HFF-Myc (cell line): ENCODE measurements at regions not wholly inside any gene's neighbourhood (a gene's known extent, or its start where the extent isn't known, plus 50 kb on each side); places are given as distances from the start of the nearest gene placed in this dataset.

Experiments
- DNase-seq: peaks from one replicate; pipeline ENCODE4 v3.0.0-alpha.2; 2011; ENCODE audit warnings: low read depth; ENCODE audit errors: extremely low read depth
- H3K4me3 ChIP-seq: replicated peaks from 2 replicates; pipeline ENCODE4 v1.5.1; 2011; ENCODE audit warnings: low read depth, mild to moderate bottlenecking, control low read depth, low read length
- TF ChIP-seq, protein P1 (sequence below): IDR thresholded peaks from 2 replicates; pipeline ENCODE4 v1.5.1; 2012; ENCODE audit warnings: mild to moderate bottlenecking, low read depth, low read length, control low read depth; ENCODE audit errors: missing control alignments

DNA sequence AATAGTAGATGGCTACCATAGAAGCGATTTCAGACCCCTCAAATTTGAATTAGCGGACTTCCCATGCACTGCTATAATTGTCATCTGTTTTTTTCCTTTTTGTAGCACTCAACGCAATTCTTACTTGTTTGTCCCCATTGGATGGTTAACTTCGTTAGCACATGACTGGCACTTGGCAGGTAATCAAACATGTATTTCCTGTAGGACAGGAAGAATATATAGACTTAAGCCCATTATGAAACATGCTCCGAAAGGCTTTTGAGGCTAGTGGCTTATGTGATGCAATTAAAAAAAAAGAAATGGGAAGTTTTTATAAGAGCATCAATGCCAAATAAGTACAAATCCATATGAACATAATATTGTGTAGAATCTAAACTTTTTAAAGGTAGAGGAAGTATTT lies 301.2 kb downstream of the PSAT1 start:
- TF ChIP-seq, protein P1, sequence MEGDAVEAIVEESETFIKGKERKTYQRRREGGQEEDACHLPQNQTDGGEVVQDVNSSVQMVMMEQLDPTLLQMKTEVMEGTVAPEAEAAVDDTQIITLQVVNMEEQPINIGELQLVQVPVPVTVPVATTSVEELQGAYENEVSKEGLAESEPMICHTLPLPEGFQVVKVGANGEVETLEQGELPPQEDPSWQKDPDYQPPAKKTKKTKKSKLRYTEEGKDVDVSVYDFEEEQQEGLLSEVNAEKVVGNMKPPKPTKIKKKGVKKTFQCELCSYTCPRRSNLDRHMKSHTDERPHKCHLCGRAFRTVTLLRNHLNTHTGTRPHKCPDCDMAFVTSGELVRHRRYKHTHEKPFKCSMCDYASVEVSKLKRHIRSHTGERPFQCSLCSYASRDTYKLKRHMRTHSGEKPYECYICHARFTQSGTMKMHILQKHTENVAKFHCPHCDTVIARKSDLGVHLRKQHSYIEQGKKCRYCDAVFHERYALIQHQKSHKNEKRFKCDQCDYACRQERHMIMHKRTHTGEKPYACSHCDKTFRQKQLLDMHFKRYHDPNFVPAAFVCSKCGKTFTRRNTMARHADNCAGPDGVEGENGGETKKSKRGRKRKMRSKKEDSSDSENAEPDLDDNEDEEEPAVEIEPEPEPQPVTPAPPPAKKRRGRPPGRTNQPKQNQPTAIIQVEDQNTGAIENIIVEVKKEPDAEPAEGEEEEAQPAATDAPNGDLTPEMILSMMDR: no peak
- H3K4me3 ChIP-seq: no peak overlapping the region
- DNase-seq: no peak

DNA sequence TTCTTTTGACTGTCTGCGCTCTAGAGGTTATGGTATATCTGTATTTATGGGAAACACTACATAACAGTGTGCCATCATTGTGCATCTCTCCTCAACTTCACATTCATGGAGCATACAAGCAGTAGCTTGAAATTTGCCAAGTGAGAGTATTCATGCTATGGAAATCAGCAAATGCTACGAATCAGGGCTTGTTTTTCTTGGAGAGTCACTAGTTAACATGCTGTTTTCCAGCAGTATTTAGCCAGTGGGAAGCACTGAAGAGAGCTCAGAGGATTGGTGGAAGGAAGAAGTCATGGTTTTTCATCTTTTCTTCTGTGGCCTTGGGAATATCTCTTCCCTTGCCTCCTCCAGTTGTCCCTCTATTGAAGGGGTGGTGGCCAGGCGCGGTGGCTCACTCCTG lies 303.0 kb downstream of the PSAT1 start:
- TF ChIP-seq, protein P1: no peak
- no peak for DNase-seq
- no peak overlapping the region for H3K4me3 ChIP-seq

DNA sequence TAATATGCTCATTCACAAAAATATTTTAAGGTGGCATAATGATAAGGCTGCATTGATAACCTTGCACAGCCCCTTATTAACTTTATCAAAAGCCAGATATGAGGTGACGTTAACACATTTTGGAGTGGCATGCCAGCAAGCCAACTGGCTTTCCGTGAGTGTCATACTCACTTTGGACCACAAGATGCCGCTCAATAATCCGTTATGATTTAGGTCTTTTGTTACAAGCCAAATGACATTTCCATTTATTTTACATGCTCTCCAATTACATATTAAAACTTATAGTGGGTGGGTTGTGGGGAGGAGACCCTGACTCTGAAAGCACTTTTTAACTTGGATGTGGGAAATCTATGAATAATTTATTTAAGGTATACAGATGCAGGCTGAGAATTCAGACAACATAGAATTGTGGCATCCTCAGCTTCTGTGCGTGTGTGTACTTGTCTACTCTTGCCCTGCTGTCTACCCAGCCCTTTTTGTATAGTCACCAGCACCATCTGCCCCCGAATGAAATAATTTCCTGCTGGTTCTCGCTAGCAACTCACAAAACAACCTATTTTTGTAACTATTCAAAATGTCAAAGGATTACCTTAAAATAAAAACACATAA lies 305.1 kb downstream of the PSAT1 start:
- H3K4me3 ChIP-seq: no peak overlapping the region
- TF ChIP-seq, protein P1: peak; percentile 76
- DNase-seq: peak; percentile 41

DNA sequence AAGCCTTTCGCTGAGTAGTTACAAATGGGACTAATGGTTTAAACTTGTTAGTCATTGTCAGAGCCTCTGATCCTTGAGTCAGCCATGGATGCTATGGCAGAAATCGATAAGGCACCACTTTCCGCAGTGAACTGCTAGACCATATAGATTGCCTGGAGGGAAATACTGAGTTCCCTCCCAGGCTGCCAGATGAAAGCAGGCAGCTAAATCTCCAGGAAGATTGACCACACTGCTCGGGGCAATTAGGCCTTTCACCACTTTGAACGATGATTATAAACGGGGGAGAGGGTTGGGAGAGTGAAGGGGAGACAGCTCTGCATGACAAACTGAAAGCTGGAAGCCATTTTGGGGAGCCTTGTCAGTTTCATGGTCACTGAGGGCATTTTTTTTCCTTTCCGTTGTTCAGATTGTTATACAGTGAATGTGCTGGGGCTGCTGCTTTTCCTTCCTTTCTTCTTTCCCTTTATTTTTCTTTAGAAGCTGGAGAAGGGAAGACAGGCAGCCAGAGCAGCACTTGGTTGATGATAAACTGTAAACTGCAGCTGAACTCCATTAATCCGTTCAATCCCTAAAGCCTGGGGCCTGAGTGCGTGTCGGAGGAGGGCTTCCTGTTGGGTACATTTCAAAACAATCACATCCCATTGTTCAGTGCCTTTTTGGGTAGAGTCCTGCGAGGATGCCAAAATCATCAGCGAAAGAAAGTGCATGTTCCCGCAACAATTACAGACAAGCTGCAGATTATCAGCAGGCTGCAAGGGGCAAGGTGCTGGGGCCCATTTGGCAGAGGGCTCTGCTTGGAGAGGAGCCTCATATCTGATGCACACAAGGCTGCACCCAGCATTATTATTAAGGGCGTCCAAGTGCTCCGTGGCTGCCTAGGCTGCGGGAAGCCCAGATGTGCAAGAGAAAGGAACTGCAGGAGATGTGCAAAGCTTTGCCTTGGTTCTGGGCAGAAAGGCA lies 308.4 kb downstream of the PSAT1 start:
- H3K4me3 ChIP-seq: no peak overlapping the region
- TF ChIP-seq, protein P1: no peak

DNA sequence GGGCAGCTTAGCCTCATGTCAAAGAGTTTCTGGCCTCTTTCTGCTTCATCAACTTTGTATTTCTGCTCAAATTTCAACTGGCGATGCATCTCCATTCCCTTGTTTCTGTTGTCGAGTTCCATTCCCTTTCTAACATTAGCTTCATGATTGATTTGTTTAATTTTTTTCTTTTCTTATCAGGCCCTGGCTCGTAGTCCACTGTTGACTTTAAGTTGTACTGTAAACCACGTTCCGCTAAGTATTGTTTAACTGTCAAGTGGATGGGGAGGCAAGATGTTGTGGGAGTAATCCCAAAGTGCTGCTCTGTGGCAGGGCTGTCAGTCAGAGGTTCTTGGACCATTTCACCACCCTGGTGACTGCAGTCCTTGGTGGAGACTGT lies 309.1 kb downstream of the PSAT1 start:
- H3K4me3 ChIP-seq: no peak overlapping the region
- TF ChIP-seq, protein P1: no peak
- no peak for DNase-seq

More for the DNA sequence above, 308.4 kb downstream of the PSAT1 start:
- no peak for DNase-seq

DNA sequence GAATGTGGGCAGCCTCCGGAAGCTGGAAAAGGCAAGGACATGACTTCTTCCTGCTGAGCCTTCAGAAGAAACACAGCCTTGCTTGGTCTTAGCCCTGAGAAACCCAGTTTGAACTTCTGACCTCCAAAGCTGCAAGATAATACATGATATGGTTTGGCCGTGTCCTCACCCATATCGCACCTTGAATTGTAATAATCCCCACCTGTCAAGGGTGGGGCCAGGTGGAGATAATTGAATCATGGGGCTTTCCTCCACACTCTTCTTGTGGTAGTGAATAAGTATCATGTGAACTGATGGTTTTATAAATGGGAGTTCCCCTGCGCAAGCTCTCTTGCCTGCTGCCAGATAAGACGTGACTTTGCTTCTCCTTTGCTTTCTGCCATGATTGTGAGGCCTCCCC lies 310.9 kb downstream of the PSAT1 start:
- H3K4me3 ChIP-seq: no peak overlapping the region
- TF ChIP-seq, protein P1: no peak

More for the DNA sequence above, 310.9 kb downstream of the PSAT1 start:
- no peak for DNase-seq
